ENCODE measurements at regions not wholly inside any gene's neighbourhood (a gene's known extent, or its start where the extent isn't known, plus 50 kb on each side); places are given as distances from the start of the nearest gene placed in this dataset.

DNA sequence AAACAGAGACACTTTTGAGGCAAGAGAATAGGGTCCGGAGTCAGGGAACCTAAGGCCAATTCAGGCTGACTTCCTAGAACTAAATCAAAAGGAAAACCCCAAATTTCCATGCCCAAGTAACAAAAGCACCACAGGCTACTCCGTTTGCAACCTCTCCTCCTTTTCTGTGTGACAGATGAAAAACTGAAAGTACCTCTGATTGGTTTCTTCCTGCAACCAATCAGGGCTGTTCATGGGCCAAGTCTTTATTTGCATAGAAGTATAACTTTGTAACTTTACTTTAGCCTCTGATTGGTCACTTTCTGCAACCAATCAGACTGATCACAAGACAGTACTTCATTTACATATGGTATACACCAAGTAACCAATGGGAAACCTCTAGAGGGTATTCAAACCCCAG is 239.9 kb upstream of the KCND2 start:
- TF ChIP-seq, protein P1, sequence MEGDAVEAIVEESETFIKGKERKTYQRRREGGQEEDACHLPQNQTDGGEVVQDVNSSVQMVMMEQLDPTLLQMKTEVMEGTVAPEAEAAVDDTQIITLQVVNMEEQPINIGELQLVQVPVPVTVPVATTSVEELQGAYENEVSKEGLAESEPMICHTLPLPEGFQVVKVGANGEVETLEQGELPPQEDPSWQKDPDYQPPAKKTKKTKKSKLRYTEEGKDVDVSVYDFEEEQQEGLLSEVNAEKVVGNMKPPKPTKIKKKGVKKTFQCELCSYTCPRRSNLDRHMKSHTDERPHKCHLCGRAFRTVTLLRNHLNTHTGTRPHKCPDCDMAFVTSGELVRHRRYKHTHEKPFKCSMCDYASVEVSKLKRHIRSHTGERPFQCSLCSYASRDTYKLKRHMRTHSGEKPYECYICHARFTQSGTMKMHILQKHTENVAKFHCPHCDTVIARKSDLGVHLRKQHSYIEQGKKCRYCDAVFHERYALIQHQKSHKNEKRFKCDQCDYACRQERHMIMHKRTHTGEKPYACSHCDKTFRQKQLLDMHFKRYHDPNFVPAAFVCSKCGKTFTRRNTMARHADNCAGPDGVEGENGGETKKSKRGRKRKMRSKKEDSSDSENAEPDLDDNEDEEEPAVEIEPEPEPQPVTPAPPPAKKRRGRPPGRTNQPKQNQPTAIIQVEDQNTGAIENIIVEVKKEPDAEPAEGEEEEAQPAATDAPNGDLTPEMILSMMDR (optimal IDR thresholded peaks at IDR 0.05 in 1 of 3, IDR thresholded peaks at IDR 0.05 in 1 of 3, conservative IDR thresholded peaks at IDR 0.05 in 1 of 3; ENCODE audit: extremely low read depth in 1 of 3, insufficient read depth in 2 of 3, low read length in 3 of 3): no peak
- no peak for TF ChIP-seq EZH2 (IDR thresholded peaks at IDR 0.05; ENCODE audit: low read length)

Data from keratinocyte (primary cell).